H9 (cell line): ENCODE measurements at regions not wholly inside any gene's neighbourhood (a gene's known extent, or its start where the extent isn't known, plus 50 kb on each side); places are given as distances from the start of the nearest gene placed in this dataset.

Source experiments
- DNase-seq: peaks from one replicate; pipeline ENCODE4 v3.0.0-alpha.2; 2017
- H2AFZ ChIP-seq: one replicate; pipeline ENCODE4 v1.6.1; 2013; ENCODE audit warnings: mild to moderate bottlenecking, low read length, control low read depth, moderate library complexity
- H2AK5ac ChIP-seq: 2 replicates; pipeline ENCODE4 v1.6.1; 2013; ENCODE audit warnings: low read length, control low read depth, mixed read lengths; ENCODE audit not compliant: insufficient read length
- H2BK120ac ChIP-seq: one replicate; pipeline ENCODE4 v1.6.1; 2013; ENCODE audit warnings: low read depth, mild to moderate bottlenecking, low read length, control low read depth, inconsistent platforms; ENCODE audit not compliant: poor library complexity, severe bottlenecking
- H2BK12ac ChIP-seq: 2 replicates; pipeline ENCODE4 v1.6.1; 2013; ENCODE audit warnings: low read length, control low read depth, mixed read lengths, low read depth; ENCODE audit not compliant: insufficient read length
- H2BK15ac ChIP-seq: 2 replicates; pipeline ENCODE4 v1.6.1; 2013; ENCODE audit warnings: low read depth, low read length, control low read depth
- H2BK20ac ChIP-seq: one replicate; pipeline ENCODE4 v1.6.1; 2013; ENCODE audit warnings: low read depth, mild to moderate bottlenecking, low read length, control low read depth, inconsistent platforms; ENCODE audit not compliant: poor library complexity, severe bottlenecking
- H2BK5ac ChIP-seq: 2 replicates; pipeline ENCODE4 v1.6.1; 2013; ENCODE audit warnings: low read length, control low read depth, mixed read lengths; ENCODE audit not compliant: insufficient read length
- H3K14ac ChIP-seq: 2 replicates; pipeline ENCODE4 v1.6.1; 2013; ENCODE audit warnings: low read length, control low read depth; ENCODE audit not compliant: insufficient read depth
- H3K18ac ChIP-seq: 2 replicates; pipeline ENCODE4 v1.6.1; 2013; ENCODE audit warnings: low read depth, mild to moderate bottlenecking, mixed read lengths, low read length, control low read depth; ENCODE audit not compliant: insufficient read length
- H3K23ac ChIP-seq: 2 replicates; pipeline ENCODE4 v1.6.1; 2013; ENCODE audit warnings: low read length, control low read depth, mixed read lengths, low read depth; ENCODE audit not compliant: insufficient read length
- H3K23me2 ChIP-seq: 2 replicates; pipeline ENCODE4 v1.6.1; 2013; ENCODE audit warnings: low read depth, mild to moderate bottlenecking, mixed read lengths, low read length, control low read depth; ENCODE audit not compliant: insufficient read length, poor library complexity, severe bottlenecking
- H3K27ac ChIP-seq: 2 replicates; pipeline ENCODE4 v1.5.1; 2013; ENCODE audit warnings: low read length, control low read depth, mixed read lengths, low read depth; ENCODE audit not compliant: insufficient read length
- H3K27me3 ChIP-seq: 2 replicates; pipeline ENCODE4 v1.6.1; 2013; ENCODE audit warnings: low read length, control low read depth, inconsistent platforms; ENCODE audit not compliant: insufficient read depth
- H3K4ac ChIP-seq: 2 replicates; pipeline ENCODE4 v1.6.1; 2013; ENCODE audit warnings: low read depth, mild to moderate bottlenecking, control low read depth, inconsistent platforms, low read length, moderate library complexity
- H3K4me1 ChIP-seq: 2 replicates; pipeline ENCODE4 v1.6.1; 2013; ENCODE audit warnings: low read length, control low read depth, inconsistent platforms; ENCODE audit not compliant: insufficient read depth
- H3K4me2 ChIP-seq: 2 replicates; pipeline ENCODE4 v1.6.1; 2013; ENCODE audit warnings: low read length, control low read depth, mixed read lengths; ENCODE audit not compliant: insufficient read length, insufficient read depth
- H3K56ac ChIP-seq: 2 replicates; pipeline ENCODE4 v1.6.1; 2013; ENCODE audit warnings: low read depth, mild to moderate bottlenecking, mixed read lengths, low read length, control low read depth; ENCODE audit not compliant: insufficient read length
- H3K79me1 ChIP-seq: 2 replicates; pipeline ENCODE4 v1.6.1; 2013; ENCODE audit warnings: low read depth, mild to moderate bottlenecking, moderate library complexity, low read length, control low read depth, inconsistent platforms; ENCODE audit not compliant: insufficient read depth, poor library complexity, severe bottlenecking
- H3K79me2 ChIP-seq: 2 replicates; pipeline ENCODE4 v1.6.1; 2013; ENCODE audit warnings: low read length, control low read depth, inconsistent platforms; ENCODE audit not compliant: insufficient read depth
- H3K9ac ChIP-seq: 2 replicates; pipeline ENCODE4 v1.6.1; 2013; ENCODE audit warnings: low read length, control low read depth, mixed read lengths; ENCODE audit not compliant: insufficient read length; ENCODE audit errors: extremely low read depth
- H3K9me3 ChIP-seq: one replicate; pipeline ENCODE4 v1.6.1; 2013; ENCODE audit warnings: low read depth, low read length, inconsistent platforms; ENCODE audit not compliant: control insufficient read depth
- H3T11ph ChIP-seq: one replicate; pipeline ENCODE4 v1.6.1; 2013; ENCODE audit warnings: mild to moderate bottlenecking, low read length, control low read depth, inconsistent platforms
- H4K20me1 ChIP-seq: one replicate; pipeline ENCODE4 v1.6.1; 2013; ENCODE audit not compliant: control insufficient read depth, insufficient read length, insufficient read depth
- H4K5ac ChIP-seq: 2 replicates; pipeline ENCODE4 v1.6.1; 2013; ENCODE audit warnings: low read depth, mild to moderate bottlenecking, mixed read lengths, low read length, control low read depth; ENCODE audit not compliant: insufficient read length
- H4K8ac ChIP-seq: replicated peaks from 2 replicates; pipeline ENCODE4 v1.6.1; 2013; ENCODE audit warnings: low read length, control low read depth, mixed read lengths, low read depth; ENCODE audit not compliant: insufficient read length
- H4K91ac ChIP-seq: 2 replicates; pipeline ENCODE4 v1.6.1; 2013; ENCODE audit warnings: low read depth, mild to moderate bottlenecking, moderate library complexity, mixed read lengths, low read length, control low read depth; ENCODE audit not compliant: insufficient read length
- H3K27ac Mint-ChIP-seq, 3 experiments: 2 replicates in 2 of 3; 3 replicates in 1 of 3; pipeline ENCODE4 v1.8.0; 2020 to 2021; ENCODE audit warnings: mixed read lengths in 3 of 3, mild to moderate bottlenecking in 1 of 3, moderate library complexity in 1 of 3
- H3K27me3 Mint-ChIP-seq: 2 replicates; pipeline ENCODE4 v1.8.0; 2021; ENCODE audit warnings: low read depth, mild to moderate bottlenecking, moderate library complexity, mixed read lengths
- H3K36me3 Mint-ChIP-seq, 3 experiments: 2 replicates in 2 of 3; 3 replicates in 1 of 3; pipeline ENCODE4 v1.8.0; 2020 to 2021; ENCODE audit warnings: low read depth in 3 of 3, mixed read lengths in 3 of 3; ENCODE audit not compliant: insufficient read depth in 1 of 3
- H3K4me1 Mint-ChIP-seq, 2 experiments: 2 replicates each; pipeline ENCODE4 v1.8.0; 2020; ENCODE audit warnings: mixed read lengths in 2 of 2
- H3K4me3 Mint-ChIP-seq, 2 experiments: 2 replicates in 1 of 2; 3 replicates in 1 of 2; pipeline ENCODE4 v1.8.0; 2020 to 2021; ENCODE audit warnings: mild to moderate bottlenecking in 2 of 2, mixed read lengths in 2 of 2, moderate library complexity in 1 of 2
- H3K9me3 Mint-ChIP-seq, 2 experiments: 2 replicates in 1 of 2; 3 replicates in 1 of 2; pipeline ENCODE4 v1.8.0; 2020; ENCODE audit warnings: mild to moderate bottlenecking in 2 of 2, mixed read lengths in 2 of 2, moderate library complexity in 1 of 2
- CTCF ChIP-seq: fragments of 200-600 bp; sonication (generic); conservative IDR thresholded peaks from 3 replicates; pipeline ENCODE4 v1.8.0; 2021; ENCODE audit warnings: antibody characterized with exemption, mild to moderate bottlenecking
- WGBS: extraction: QIAGEN DNeasy Blood & Tissue Kit; methylation state at CpG from one replicate; pipeline ENCODE4 v1.1.7; 2013; ENCODE audit warnings: missing lambda C conversion rate, low lambda C conversion rate, mixed read lengths; ENCODE audit not compliant: insufficient read length; ENCODE audit errors: extremely low coverage; 5-methylcytosine and 5-hydroxymethylcytosine counted together

DNA sequence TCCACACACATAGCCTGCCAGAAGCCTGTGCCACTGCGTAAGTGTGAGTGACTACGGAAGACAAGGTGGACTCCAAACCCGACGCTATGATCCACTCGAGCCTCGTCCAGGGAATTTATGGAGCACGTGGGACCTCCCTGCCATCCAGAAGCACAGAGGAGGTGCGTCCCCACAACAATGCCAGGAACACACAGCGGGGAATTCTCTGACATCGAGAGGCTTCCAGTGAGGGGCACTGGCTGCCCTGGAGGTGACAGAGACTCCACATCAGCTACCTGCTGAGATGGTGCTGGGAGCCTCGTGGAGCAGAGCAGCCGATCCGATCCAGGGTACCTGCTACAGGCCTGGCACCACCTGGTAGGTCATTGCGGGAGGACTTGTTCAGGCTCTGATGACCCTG is 72.2 kb upstream of the INSIG1 start:
- no peak for DNase-seq
- Mint-ChIP-seq H3K27me3 (peaks cover 51% of the 10 kb centered on the region), H3K4me3 (no peak overlapping the region; a peak in 1 of 5 replicates), H3K4me1 (peaks cover 39 to 57% of the 10 kb centered on the region in 2 experiments), H3K36me3 (no peaks in the 10 kb centered on the region; a peak in 2 of 7 replicates), H3K9me3 (no peaks in the 10 kb centered on the region; a peak in 1 of 5 replicates), H3K27ac (no peak overlapping the region; a peak in 1 of 7 replicates)
- Histone ChIP-seq H3K14ac (no peak overlapping the region), H3K56ac (no peak overlapping the region), H3K27me3 (no peaks in the 10 kb centered on the region; the same call in 1 of the 2 replicates), H3K4me1 (peaks cover 2% of the 10 kb centered on the region; the same call in 1 of the 2 replicates), H4K8ac (no peak overlapping the region), H3K9me3 (no peaks in the 10 kb centered on the region), H3K4ac (no peak overlapping the region), H3K23me2 (no peaks in the 10 kb centered on the region), H3K23ac (no peak overlapping the region), H2BK20ac (no peak overlapping the region), H3K18ac (no peak overlapping the region), H2BK12ac (no peak overlapping the region), H4K91ac (no peak overlapping the region), H2AK5ac (no peak overlapping the region), H3K27ac (no peak overlapping the region), H3T11ph (no peak overlapping the region), H3K79me1 (no peaks in the 10 kb centered on the region), H4K20me1 (no peaks in the 10 kb centered on the region), H3K9ac (no peak overlapping the region), H2BK15ac (no peak overlapping the region), H3K79me2 (no peaks in the 10 kb centered on the region), H2BK120ac (no peak overlapping the region), H4K5ac (no peak overlapping the region), H3K4me2 (no peak overlapping the region), H2BK5ac (no peak overlapping the region), H2AFZ (no peak overlapping the region)
- no peak for TF ChIP-seq CTCF
- WGBS, result no CpG with 5 or more reads among the region's 14 CpGs
